HEK293 (cell line): ENCODE measurements at regions not wholly inside any gene's neighbourhood (a gene's known extent, or its start where the extent isn't known, plus 50 kb on each side); places are given as distances from the start of the nearest gene placed in this dataset.

Source experiments
- CTCF ChIA-PET: fragments of 350-600 bp; formaldehyde crosslinking; extraction: SDS; loops from one replicate; lab custom pipeline; 2021; ENCODE audit warnings: antibody characterized with exemption; lab: Yijun Ruan, JAX
- POLR2A ChIA-PET: fragments of 300-600 bp; formaldehyde crosslinking; extraction: SDS; loops from one replicate; lab custom pipeline; 2020; ENCODE audit warnings: antibody characterized with exemption, inconsistent platforms; lab: Yijun Ruan, JAX
- H3K27ac ChIP-seq: fragments of 200-500 bp; sonication (Bioruptor generic); 2 replicates; pipeline ENCODE4 v1.5.1; 2014; ENCODE audit warnings: low read depth, low read length, control low read depth, inconsistent platforms; ENCODE audit errors: extremely low read depth
- H3K36me3 ChIP-seq, 2 experiments: fragments of 200-500 bp in 1 of 2; sonication (Bioruptor generic) in 1 of 2; 1 replicate in 1 of 2; 2 replicates in 1 of 2; pipeline ENCODE4 v1.5.1; 2014 to 2017; ENCODE audit warnings: inconsistent platforms in 2 of 2, low read length in 2 of 2; ENCODE audit not compliant: control insufficient read depth in 2 of 2, insufficient read depth in 1 of 2
- H3K4me1 ChIP-seq: fragments of 200-500 bp; sonication (Bioruptor generic); 2 replicates; pipeline ENCODE4 v1.5.1; 2014; ENCODE audit warnings: mild to moderate bottlenecking, low read length, inconsistent platforms; ENCODE audit not compliant: control insufficient read depth, insufficient read depth
- H3K4me3 ChIP-seq: 2 replicates; pipeline ENCODE4 v1.5.1; 2011; ENCODE audit warnings: low read depth, mild to moderate bottlenecking, control low read depth, low read length, moderate library complexity
- H3K9me3 ChIP-seq: fragments of 200-500 bp; sonication (Bioruptor generic); 2 replicates; pipeline ENCODE4 v1.5.1; 2014; ENCODE audit warnings: low read depth, low read length, inconsistent platforms; ENCODE audit not compliant: control insufficient read depth, insufficient read depth
- FEZF1 ChIP-seq: fragments of 450-650 bp; formaldehyde crosslinking; IDR thresholded peaks from 2 replicates; pipeline ENCODE4 v1.5.1; 2016; ENCODE audit warnings: missing biosample characterization, missing genetic modification characterization
- KLF1 ChIP-seq: fragments of 450-650 bp; formaldehyde crosslinking; IDR thresholded peaks from 2 replicates; pipeline ENCODE4 v1.5.1; 2016; ENCODE audit warnings: missing biosample characterization, missing genetic modification characterization
- KLF9 ChIP-seq: fragments of 450-650 bp; formaldehyde crosslinking; IDR thresholded peaks from 2 replicates; pipeline ENCODE4 v1.5.1; 2016; ENCODE audit warnings: missing biosample characterization, missing genetic modification characterization, low read depth
- PRDM1 ChIP-seq: fragments of 450-650 bp; formaldehyde crosslinking; IDR thresholded peaks from 2 replicates; pipeline ENCODE4; 2016; ENCODE audit warnings: missing biosample characterization, missing genetic modification characterization
- PRDM10 ChIP-seq: fragments of 450-650 bp; formaldehyde crosslinking; IDR thresholded peaks from 2 replicates; pipeline ENCODE4 v1.5.1; 2016; ENCODE audit warnings: missing biosample characterization, missing genetic modification characterization
- SP3 ChIP-seq: fragments of 450-650 bp; formaldehyde crosslinking; IDR thresholded peaks from 2 replicates; pipeline ENCODE4 v1.5.1; 2016; ENCODE audit warnings: missing biosample characterization, missing genetic modification characterization
- ZBTB26 ChIP-seq: fragments of 450-650 bp; formaldehyde crosslinking; optimal IDR thresholded peaks from 2 replicates; pipeline ENCODE3; 2016; ENCODE audit warnings: missing biosample characterization, mild to moderate bottlenecking, missing genetic modification characterization
- ZBTB48 ChIP-seq: fragments of 450-650 bp; formaldehyde crosslinking; IDR thresholded peaks from 2 replicates; pipeline ENCODE4 v1.5.1; 2016; ENCODE audit warnings: missing biosample characterization, missing genetic modification characterization
- ZBTB49 ChIP-seq: fragments of 450-650 bp; formaldehyde crosslinking; IDR thresholded peaks from 2 replicates; pipeline ENCODE4 v1.5.1; 2016; ENCODE audit warnings: missing biosample characterization, missing genetic modification characterization, low read depth
- ZBTB6 ChIP-seq: fragments of 450-650 bp; formaldehyde crosslinking; IDR thresholded peaks from 2 replicates; pipeline ENCODE4 v1.5.1; 2017; ENCODE audit warnings: missing biosample characterization, missing genetic modification characterization
- ZFHX2 ChIP-seq: fragments of 450-650 bp; formaldehyde crosslinking; conservative IDR thresholded peaks from 2 replicates; pipeline ENCODE4 v1.5.1; 2016; ENCODE audit warnings: missing biosample characterization, missing genetic modification characterization
- ZNF121 ChIP-seq: fragments of 450-650 bp; formaldehyde crosslinking; IDR thresholded peaks from 2 replicates; pipeline ENCODE4 v1.5.1; 2016; ENCODE audit warnings: missing biosample characterization, missing genetic modification characterization
- ZNF19 ChIP-seq: fragments of 450-650 bp; formaldehyde crosslinking; IDR thresholded peaks from 2 replicates; pipeline ENCODE4; 2016; ENCODE audit warnings: missing biosample characterization, missing genetic modification characterization, low read depth
- ZNF214 ChIP-seq: fragments of 450-650 bp; formaldehyde crosslinking; IDR thresholded peaks from 2 replicates; pipeline ENCODE4 v1.5.1; 2017; ENCODE audit warnings: missing biosample characterization, mild to moderate bottlenecking, missing genetic modification characterization, borderline replicate concordance
- ZNF26 ChIP-seq: fragments of 450-650 bp; formaldehyde crosslinking; IDR thresholded peaks from 2 replicates; pipeline ENCODE4 v1.5.1; 2016; ENCODE audit warnings: missing biosample characterization, missing genetic modification characterization
- ZNF366 ChIP-seq: fragments of 450-650 bp; formaldehyde crosslinking; conservative IDR thresholded peaks from 2 replicates; pipeline ENCODE4 v1.5.1; 2016; ENCODE audit warnings: missing biosample characterization, missing genetic modification characterization
- ZNF391 ChIP-seq: fragments of 450-650 bp; formaldehyde crosslinking; IDR thresholded peaks from 2 replicates; pipeline ENCODE4 v1.5.1; 2016; ENCODE audit warnings: low read depth, missing biosample characterization, missing genetic modification characterization, borderline replicate concordance
- ZNF416 ChIP-seq: fragments of 450-650 bp; formaldehyde crosslinking; IDR thresholded peaks from 2 replicates; pipeline ENCODE4 v1.5.1; 2016; ENCODE audit warnings: missing biosample characterization, missing genetic modification characterization
- ZNF549 ChIP-seq: fragments of 450-650 bp; IDR thresholded peaks from 2 replicates; pipeline ENCODE4 v1.5.1; 2018; ENCODE audit warnings: missing biosample characterization, missing genetic modification characterization, mild to moderate bottlenecking, inconsistent platforms, moderate library complexity
- ZNF555 ChIP-seq: fragments of 450-650 bp; formaldehyde crosslinking; conservative IDR thresholded peaks from 2 replicates; pipeline ENCODE4 v1.5.1; 2017; ENCODE audit warnings: missing biosample characterization, mild to moderate bottlenecking, missing genetic modification characterization, inconsistent platforms
- ZNF658 ChIP-seq: fragments of 450-650 bp; formaldehyde crosslinking; IDR thresholded peaks from 2 replicates; pipeline ENCODE4; 2016; ENCODE audit warnings: missing biosample characterization, missing genetic modification characterization
- ZNF768 ChIP-seq: fragments of 450-650 bp; formaldehyde crosslinking; IDR thresholded peaks from 2 replicates; pipeline ENCODE4 v1.5.1; 2018; ENCODE audit warnings: missing biosample characterization, mild to moderate bottlenecking, missing genetic modification characterization
- ZNF830 ChIP-seq: fragments of 450-650 bp; IDR thresholded peaks from 2 replicates; pipeline ENCODE4 v1.5.0; 2018; ENCODE audit warnings: missing biosample characterization, missing genetic modification characterization, low read depth, mild to moderate bottlenecking, moderate library complexity
- ZNF843 ChIP-seq: fragments of 450-650 bp; formaldehyde crosslinking; IDR thresholded peaks from 2 replicates; pipeline ENCODE4 v1.5.1; 2016; ENCODE audit warnings: missing biosample characterization, missing genetic modification characterization

- no peak for TF ChIP-seq ZBTB6
- no peak for TF ChIP-seq ZBTB49 (tag by site-specific recombination)
- no peak for TF ChIP-seq PRDM10 (tag by site-specific recombination)
- no peak for TF ChIP-seq ZNF19
- TF ChIP-seq ZBTB48, result no peak
Measured at GRCh38 chr1:2865000-2865399, 63.5 kb upstream of the TTC34 start (continued).

- Histone ChIP-seq H3K9me3 (no peaks in the 10 kb centered on the region), H3K4me3 (no peak overlapping the region), H3K27ac (no peak overlapping the region), H3K36me3 (no peaks in the 10 kb centered on the region), H3K4me1 (no peaks in the 10 kb centered on the region)
- POLR2A ChIA-PET, result no interaction called here
- CTCF ChIA-PET, result no interaction called here
- TF ChIP-seq ZBTB49 (tag by site-specific recombination) (no peak), ZNF555 (tag by site-specific recombination) (no peak), PRDM1 (tag by site-specific recombination) (no peak), ZNF843 (no peak), ZNF121 (tag by site-specific recombination) (no peak), ZNF391 (tag by site-specific recombination) (no peak), ZNF26 (tag by site-specific recombination) (no peak), ZBTB26 (tag by site-specific recombination) (no peak), ZNF658 (tag by site-specific recombination) (no peak), ZNF830 (tag by site-specific recombination) (no peak), FEZF1 (tag by site-specific recombination) (no peak), SP3 (tag by site-specific recombination) (no peak), KLF9 (tag by site-specific recombination) (no peak), ZFHX2 (tag by site-specific recombination) (peak; percentile 70), ZNF214 (no peak), ZNF416 (no peak), ZNF366 (tag by site-specific recombination) (no peak), ZNF549 (tag by site-specific recombination) (no peak), KLF1 (tag by site-specific recombination) (no peak), ZNF768 (tag by site-specific recombination) (no peak)
Measured at GRCh38 chr1:2865571-2866421, 64.3 kb upstream of the TTC34 start.
